SU-DHL-6 (cell line): ENCODE measurements at regions not wholly inside any gene's neighbourhood (a gene's known extent, or its start where the extent isn't known, plus 50 kb on each side); places are given as distances from the start of the nearest gene placed in this dataset.

Experiments
- H2AFZ ChIP-seq: fragments of 200-600 bp; sonication (generic); 2 replicates; pipeline ENCODE4 v1.6.1; 2014; ENCODE audit warnings: low read depth, mild to moderate bottlenecking, moderate library complexity, mixed read lengths, antibody characterized with exemption, low read length; ENCODE audit not compliant: severe bottlenecking
- H3F3A ChIP-seq: fragments of 200-600 bp; shearing (Covaris generic); 2 replicates; pipeline ENCODE4 v1.6.0; 2016; ENCODE audit warnings: antibody characterized with exemption, mild to moderate bottlenecking; ENCODE audit not compliant: insufficient read depth
- H3K27ac ChIP-seq: fragments of 200-600 bp; sonication (generic); 2 replicates; pipeline ENCODE4 v1.5.1; 2016; ENCODE audit warnings: low read depth, mild to moderate bottlenecking, low read length, moderate library complexity, mixed read lengths
- H3K27me3 ChIP-seq: fragments of 200-600 bp; sonication (generic), shearing (Covaris generic); 2 replicates; pipeline ENCODE4 v1.6.0; 2014; ENCODE audit warnings: mild to moderate bottlenecking, low read length
- H3K36me3 ChIP-seq: fragments of 200-600 bp; sonication (generic); 2 replicates; pipeline ENCODE4 v1.6.1; 2014; ENCODE audit warnings: mild to moderate bottlenecking, low read length, mixed read lengths
- H3K4me2 ChIP-seq: fragments of 300-600, 200-600 bp; shearing (Covaris generic), sonication (generic); 2 replicates; pipeline ENCODE4 v1.6.0; 2014; ENCODE audit warnings: low read length, low read depth, mild to moderate bottlenecking; ENCODE audit not compliant: poor library complexity, severe bottlenecking
- H3K4me3 ChIP-seq: fragments of 200-600 bp; sonication (generic); 2 replicates; pipeline ENCODE4 v1.5.1; 2014; ENCODE audit warnings: antibody characterized with exemption, low read length, mild to moderate bottlenecking, mixed read lengths; ENCODE audit not compliant: insufficient read depth, poor library complexity, severe bottlenecking
- H3K79me2 ChIP-seq: fragments of 200-600 bp; sonication (generic); 2 replicates; pipeline ENCODE4 v1.6.1; 2014; ENCODE audit warnings: mild to moderate bottlenecking, low read length, moderate library complexity; ENCODE audit not compliant: insufficient read depth
- H3K9ac ChIP-seq: fragments of 200-600 bp; sonication (generic); 2 replicates; pipeline ENCODE4 v1.7.0; 2014; ENCODE audit warnings: mild to moderate bottlenecking, low read length
- H3K9me2 ChIP-seq: fragments of 200-600 bp; sonication (generic); replicated peaks from 2 replicates; pipeline ENCODE4 v1.6.1; 2014; ENCODE audit warnings: low read length; ENCODE audit not compliant: insufficient read depth
- H3K9me3 ChIP-seq: fragments of 200-600 bp; sonication (generic); 2 replicates; pipeline ENCODE4 v1.6.1; 2014; ENCODE audit warnings: low read length, mixed read lengths; ENCODE audit not compliant: insufficient read depth
- H4K20me1 ChIP-seq: fragments of 200-600 bp; sonication (generic); 2 replicates; pipeline ENCODE4 v1.6.1; 2014; ENCODE audit warnings: low read depth, mild to moderate bottlenecking, antibody characterized with exemption, low read length, moderate library complexity, mixed read lengths
- CTCF ChIP-seq: fragments of 200-600 bp; sonication (generic); IDR thresholded peaks from one replicate; pipeline ENCODE4 v1.5.1; 2017; ENCODE audit warnings: antibody characterized with exemption, mild to moderate bottlenecking, low read length, moderate library complexity; ENCODE audit not compliant: insufficient read depth, poor library complexity, severe bottlenecking
- EZH2phosphoT487 ChIP-seq: fragments of 200-600 bp; sonication (generic), shearing (Covaris generic); conservative IDR thresholded peaks from 2 replicates; pipeline ENCODE4 v1.6.1; 2018; ENCODE audit warnings: mild to moderate bottlenecking, antibody characterized with exemption, low read length, moderate library complexity, mixed read lengths

- Histone ChIP-seq H3K9me3 (no peaks in the 10 kb centered on the region), H3K79me2 (no peaks in the 10 kb centered on the region), H2AFZ (no peak overlapping the region), H3K27me3 (no peaks in the 10 kb centered on the region), H3K36me3 (no peaks in the 10 kb centered on the region), H3K9ac (no peak overlapping the region), H3F3A (no peaks in the 10 kb centered on the region), H3K27ac (no peak overlapping the region), H4K20me1 (no peaks in the 10 kb centered on the region), H3K4me3 (no peak overlapping the region), H3K4me2 (no peak overlapping the region), H3K9me2 (no peaks in the 10 kb centered on the region)
- no peak for TF ChIP-seq EZH2phosphoT487
- no peak for TF ChIP-seq CTCF
Measured at GRCh38 chr10:43912469-43912868, 263.8 kb upstream of the ZNF32 start.

GRCh38 chr10:43906490-43906889 is 257.8 kb upstream of the ZNF32 start:
- no peaks in the 10 kb centered on the region for H3K79me2 ChIP-seq
- no peaks in the 10 kb centered on the region for H4K20me1 ChIP-seq
- H3K27me3 ChIP-seq: no peaks in the 10 kb centered on the region
- no peak overlapping the region for H3K9ac ChIP-seq
- TF ChIP-seq CTCF (no peak), EZH2phosphoT487 (no peak)
- H3K4me3 ChIP-seq: no peak overlapping the region
- H2AFZ ChIP-seq: no peak overlapping the region
- no peak overlapping the region for H3K27ac ChIP-seq
- H3K4me2 ChIP-seq: no peak overlapping the region
- H3F3A ChIP-seq: no peaks in the 10 kb centered on the region
- no peaks in the 10 kb centered on the region for H3K9me3 ChIP-seq
- H3K9me2 ChIP-seq: no peaks in the 10 kb centered on the region
- no peaks in the 10 kb centered on the region for H3K36me3 ChIP-seq

- H2AFZ ChIP-seq: no peak overlapping the region
- H3K9me2 ChIP-seq: no peaks in the 10 kb centered on the region
- no peaks in the 10 kb centered on the region for H3K79me2 ChIP-seq
- H3K27ac ChIP-seq: no peak overlapping the region
- H3K36me3 ChIP-seq: no peaks in the 10 kb centered on the region
- no peaks in the 10 kb centered on the region for H3K9me3 ChIP-seq
- no peaks in the 10 kb centered on the region for H3K27me3 ChIP-seq
- no peaks in the 10 kb centered on the region for H3F3A ChIP-seq
- H3K4me3 ChIP-seq: no peak overlapping the region
- no peak overlapping the region for H3K9ac ChIP-seq
- no peak overlapping the region for H3K4me2 ChIP-seq
- no peak for TF ChIP-seq EZH2phosphoT487
- TF ChIP-seq CTCF: no peak
- H4K20me1 ChIP-seq: no peaks in the 10 kb centered on the region
Measured at GRCh38 chr10:43905512-43906236, 257.0 kb upstream of the ZNF32 start.
